ENCODE measurements at regions not wholly inside any gene's neighbourhood (a gene's known extent, or its start where the extent isn't known, plus 50 kb on each side); places are given as distances from the start of the nearest gene placed in this dataset.

- no peak for TF ChIP-seq ZNF532 (CRISPR knock-in tag; IDR thresholded peaks at IDR 0.05; ENCODE audit: borderline replicate concordance)
- TF ChIP-seq RELA (CRISPR knock-in tag; IDR thresholded peaks at IDR 0.05; ENCODE audit: borderline replicate concordance): no peak
- no peak for TF ChIP-seq OVOL2 (CRISPR knock-in tag; IDR thresholded peaks at IDR 0.05; ENCODE audit: borderline replicate concordance)
- no peak for TF ChIP-seq CBFB (CRISPR knock-in tag; IDR thresholded peaks at IDR 0.05; ENCODE audit: low read depth)
- TF ChIP-seq NR2C2 (CRISPR knock-in tag; IDR thresholded peaks at IDR 0.05): no peak
- no peak for TF ChIP-seq NFATC4 (CRISPR knock-in tag; IDR thresholded peaks at IDR 0.05)
- no peak for TF ChIP-seq SMAD3 (CRISPR knock-in tag; IDR thresholded peaks at IDR 0.05; ENCODE audit: borderline replicate concordance)
- TF ChIP-seq ZNF219 (CRISPR knock-in tag; IDR thresholded peaks at IDR 0.05; ENCODE audit: borderline replicate concordance): no peak
- TF ChIP-seq ATF6 (CRISPR knock-in tag; IDR thresholded peaks at IDR 0.05): no peak
Measured at GRCh38 chr11:103832762-103833161, 203.7 kb upstream of the DDI1 start (continued).

- H3K4me3 Mint-ChIP-seq: no peak overlapping the region
- ChIA-PET CTCF (interaction anchor here (1.4 kb wide), 1 partner anchor 412 kb away, joined by 3 read pairs; no protein-coding TSS in a partner anchor), POLR2A (no interaction called here)
- peaks cover 10% of the 10 kb centered on the region for H3K4me1 Mint-ChIP-seq
- no peaks in the 10 kb centered on the region for H3K36me3 Mint-ChIP-seq
- no peak overlapping the region for H3K27ac Mint-ChIP-seq
- H3K27me3 Mint-ChIP-seq (ENCODE audit: low read depth): no peaks in the 10 kb centered on the region
- ATAC-seq (no peak), DNase-seq (ENCODE audit: low spot score) (no peak)
- no peaks in the 10 kb centered on the region for H3K9me3 Mint-ChIP-seq
- TF ChIP-seq ERG (CRISPR knock-in tag; IDR thresholded peaks at IDR 0.05) (no peak), NR3C1 (CRISPR knock-in tag; conservative IDR thresholded peaks at IDR 0.05; ENCODE audit: low read depth) (no peak), SP1 (CRISPR knock-in tag; conservative IDR thresholded peaks at IDR 0.05) (no peak), NFE2L1 (CRISPR knock-in tag; IDR thresholded peaks at IDR 0.05) (no peak), ZMAT4 (CRISPR knock-in tag; IDR thresholded peaks at IDR 0.05) (no peak), FOXP4 (CRISPR knock-in tag; IDR thresholded peaks at IDR 0.05) (no peak), IRF2 (CRISPR knock-in tag; IDR thresholded peaks at IDR 0.05; ENCODE audit: borderline replicate concordance, low read depth) (no peak), AR (CRISPR knock-in tag; IDR thresholded peaks at IDR 0.05) (no peak), TP53 (CRISPR knock-in tag; IDR thresholded peaks at IDR 0.05) (no peak), ZNF416 (CRISPR knock-in tag; IDR thresholded peaks at IDR 0.05) (no peak), USF1 (CRISPR knock-in tag; IDR thresholded peaks at IDR 0.05) (no peak), CDX4 (CRISPR knock-in tag; IDR thresholded peaks at IDR 0.05; ENCODE audit: borderline replicate concordance) (no peak)
Measured at GRCh38 chr11:103842191-103842590, 194.2 kb upstream of the DDI1 start.
